RWPE1 (cell line): ENCODE measurements at regions not wholly inside any gene's neighbourhood (a gene's known extent, or its start where the extent isn't known, plus 50 kb on each side); places are given as distances from the start of the nearest gene placed in this dataset.
"Not testable (repeated sequence)": the region's sequence is repeated elsewhere in the genome, so short reads cannot be mapped to it uniquely, and the experiment has no call there.

ENCODE experiments used
- CTCF ChIA-PET: fragments of 350-600 bp; sonication (Branson Sonifier 250); formaldehyde crosslinking; extraction: SDS; loops from one replicate; lab custom pipeline; 2021; lab: Yijun Ruan, JAX
- POLR2A ChIA-PET: fragments of 400-600 bp; formaldehyde crosslinking; extraction: SDS; loops from one replicate; lab custom pipeline; 2020; ENCODE audit warnings: antibody characterized with exemption; ENCODE audit not compliant: low non-redundant PET; lab: Yijun Ruan, JAX
- DNase-seq: peaks from one replicate; pipeline ENCODE4 v3.0.0; 2012; ENCODE audit warnings: low spot score
- H3K27ac ChIP-seq: fragments of 450-650 bp; 2 replicates; pipeline ENCODE4 v1.5.1; 2017
- TF ChIP-seq, protein P1 (sequence below): fragments of 450-650 bp; conservative IDR thresholded peaks from 2 replicates; pipeline ENCODE4 v1.5.1; 2017; ENCODE audit warnings: low read depth, mild to moderate bottlenecking

DNA sequence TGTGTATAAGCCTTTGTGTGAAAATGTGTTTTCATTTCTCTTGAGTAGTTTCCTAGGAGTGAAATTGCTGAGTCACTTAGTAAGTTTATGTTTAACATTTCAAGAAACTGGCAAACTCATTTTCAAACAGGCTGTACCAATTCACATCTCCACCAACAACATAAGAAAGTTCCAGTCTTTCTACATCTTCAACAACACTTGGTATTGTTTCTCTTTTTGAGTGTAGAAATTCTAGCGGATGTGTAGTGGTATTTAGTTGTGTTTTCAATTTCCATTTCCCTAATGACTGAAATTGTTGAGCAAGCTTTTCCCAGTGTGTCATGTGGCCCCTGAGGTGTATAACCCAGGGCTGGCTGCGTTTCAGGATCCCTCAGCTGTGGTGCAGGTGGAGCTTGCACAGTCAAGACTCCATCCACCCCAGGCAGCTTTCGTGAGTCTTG lies 258.5 kb downstream of the PDCD6IP start:
- POLR2A ChIA-PET: no interaction called here
- no peak for DNase-seq
- no peak overlapping the region for H3K27ac ChIP-seq
- TF ChIP-seq, protein P1, sequence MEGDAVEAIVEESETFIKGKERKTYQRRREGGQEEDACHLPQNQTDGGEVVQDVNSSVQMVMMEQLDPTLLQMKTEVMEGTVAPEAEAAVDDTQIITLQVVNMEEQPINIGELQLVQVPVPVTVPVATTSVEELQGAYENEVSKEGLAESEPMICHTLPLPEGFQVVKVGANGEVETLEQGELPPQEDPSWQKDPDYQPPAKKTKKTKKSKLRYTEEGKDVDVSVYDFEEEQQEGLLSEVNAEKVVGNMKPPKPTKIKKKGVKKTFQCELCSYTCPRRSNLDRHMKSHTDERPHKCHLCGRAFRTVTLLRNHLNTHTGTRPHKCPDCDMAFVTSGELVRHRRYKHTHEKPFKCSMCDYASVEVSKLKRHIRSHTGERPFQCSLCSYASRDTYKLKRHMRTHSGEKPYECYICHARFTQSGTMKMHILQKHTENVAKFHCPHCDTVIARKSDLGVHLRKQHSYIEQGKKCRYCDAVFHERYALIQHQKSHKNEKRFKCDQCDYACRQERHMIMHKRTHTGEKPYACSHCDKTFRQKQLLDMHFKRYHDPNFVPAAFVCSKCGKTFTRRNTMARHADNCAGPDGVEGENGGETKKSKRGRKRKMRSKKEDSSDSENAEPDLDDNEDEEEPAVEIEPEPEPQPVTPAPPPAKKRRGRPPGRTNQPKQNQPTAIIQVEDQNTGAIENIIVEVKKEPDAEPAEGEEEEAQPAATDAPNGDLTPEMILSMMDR: no peak
- CTCF ChIA-PET: no interaction called here

DNA sequence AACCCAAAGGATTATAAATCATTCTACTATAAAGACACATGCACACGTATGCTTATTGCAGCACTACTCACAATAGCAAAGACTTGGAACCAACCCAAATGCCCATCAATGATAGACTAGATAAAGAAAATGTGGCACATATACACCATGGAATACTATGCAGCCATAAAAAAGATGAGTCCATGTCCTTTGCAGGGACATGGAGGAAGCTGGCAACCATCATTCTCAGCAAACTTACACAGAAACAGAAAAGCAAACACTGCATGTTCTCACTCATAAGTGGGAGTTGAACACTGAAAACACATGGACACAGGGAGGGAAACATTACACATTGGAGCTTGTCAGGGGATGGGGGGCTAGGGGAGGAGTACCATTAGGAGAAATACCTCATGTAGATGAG lies 262.6 kb downstream of the PDCD6IP start:
- POLR2A ChIA-PET, CTCF ChIA-PET, DNase-seq, H3K27ac ChIP-seq: not testable (repeated sequence)

DNA sequence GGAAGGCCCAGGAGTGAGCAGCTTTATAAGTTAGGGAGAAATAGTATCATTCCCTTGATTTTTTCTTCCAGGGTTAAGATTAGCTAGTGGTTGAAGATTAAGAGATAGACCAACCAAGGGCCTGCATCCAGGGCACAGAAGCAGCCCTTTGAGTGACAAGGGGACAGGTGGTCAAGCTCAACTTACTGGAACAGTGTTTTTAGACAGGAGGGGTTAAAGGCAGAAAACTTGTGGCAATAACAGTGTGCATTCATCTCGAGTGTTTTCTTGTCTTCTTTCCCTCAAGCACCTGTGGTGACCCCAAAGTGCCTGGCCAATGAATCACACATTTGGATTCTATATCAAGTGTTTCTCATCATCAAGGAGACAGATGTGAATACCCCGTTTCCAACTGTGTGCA lies 267.5 kb downstream of the PDCD6IP start:
- H3K27ac ChIP-seq: no peak overlapping the region
- ChIA-PET CTCF (no interaction called here), POLR2A (no interaction called here)
- no peak for DNase-seq
- TF ChIP-seq, protein P1: no peak

DNA sequence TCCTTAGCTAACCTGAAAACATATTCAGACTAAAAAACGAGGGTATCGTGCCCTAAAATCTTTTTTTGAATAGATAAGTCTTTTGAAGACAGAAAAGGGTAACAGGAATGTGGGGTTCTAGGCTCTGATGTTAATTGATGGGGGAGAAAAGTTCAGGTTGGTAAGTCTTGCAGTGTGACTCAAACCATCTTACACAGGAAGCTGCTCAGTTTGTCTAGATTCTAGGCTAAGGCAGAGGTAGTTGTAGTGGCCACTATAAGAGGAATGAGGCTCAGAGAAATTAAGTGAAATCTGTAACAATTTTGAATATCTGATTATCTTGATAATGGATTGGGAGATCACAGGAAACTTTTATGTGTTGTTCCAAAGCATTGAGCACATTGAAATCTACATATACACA lies 267.9 kb downstream of the PDCD6IP start:
- ChIA-PET POLR2A (no interaction called here), CTCF (no interaction called here)
- TF ChIP-seq, protein P1: no peak
- H3K27ac ChIP-seq: no peak overlapping the region
- no peak for DNase-seq

DNA sequence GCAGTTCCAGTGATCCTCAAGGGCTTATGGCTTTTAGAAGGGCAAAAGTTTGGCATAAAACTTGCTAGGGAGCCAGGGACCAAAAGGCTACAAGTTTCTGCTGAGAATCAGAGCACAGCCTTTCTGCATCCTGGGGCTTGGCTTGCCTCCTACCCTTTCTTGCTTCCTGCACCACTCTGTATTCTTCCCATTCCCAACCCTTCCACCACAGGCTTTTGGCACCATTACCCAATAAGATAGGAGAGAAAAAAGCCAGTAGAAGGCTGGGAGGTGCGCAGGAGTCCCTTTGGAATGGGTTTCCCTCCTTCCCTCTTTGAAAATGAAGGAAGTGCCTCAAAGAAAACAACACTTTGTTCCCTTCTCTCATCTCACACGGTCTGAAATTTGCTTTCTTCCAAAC lies 268.6 kb downstream of the PDCD6IP start:
- CTCF ChIA-PET: no interaction called here
- POLR2A ChIA-PET: no interaction called here
- no peak for DNase-seq

DNA sequence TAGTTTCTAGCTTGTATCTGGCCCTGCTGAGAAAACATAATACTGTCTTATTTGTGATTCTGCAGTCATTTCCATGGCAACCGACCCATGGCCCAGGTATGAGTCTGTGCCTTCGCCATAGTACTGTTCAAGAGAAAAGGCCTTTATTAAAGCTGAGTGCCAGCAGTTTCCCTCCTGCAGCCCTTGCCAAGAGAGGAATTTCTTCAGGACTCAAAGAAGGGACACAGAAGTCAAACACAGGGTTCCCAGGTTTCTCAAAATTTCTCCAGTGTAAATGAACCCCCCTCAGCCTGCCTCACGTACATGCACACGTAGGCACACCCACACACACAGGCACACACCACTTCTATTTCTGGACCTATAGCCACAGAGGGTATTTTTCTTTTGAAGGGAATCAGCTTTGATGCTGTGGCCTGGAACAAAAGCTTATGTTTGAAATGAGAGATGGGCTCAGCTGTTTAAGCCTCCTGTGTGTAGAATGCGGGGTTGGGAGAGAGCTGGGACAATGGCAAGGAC lies 269.2 kb downstream of the PDCD6IP start:
- no peak overlapping the region for H3K27ac ChIP-seq
- POLR2A ChIA-PET: no interaction called here
- TF ChIP-seq, protein P1: no peak
- no peak for DNase-seq
- CTCF ChIA-PET: no interaction called here

More for the DNA sequence above, 268.6 kb downstream of the PDCD6IP start:
- no peak overlapping the region for H3K27ac ChIP-seq
- TF ChIP-seq, protein P1: no peak

DNA sequence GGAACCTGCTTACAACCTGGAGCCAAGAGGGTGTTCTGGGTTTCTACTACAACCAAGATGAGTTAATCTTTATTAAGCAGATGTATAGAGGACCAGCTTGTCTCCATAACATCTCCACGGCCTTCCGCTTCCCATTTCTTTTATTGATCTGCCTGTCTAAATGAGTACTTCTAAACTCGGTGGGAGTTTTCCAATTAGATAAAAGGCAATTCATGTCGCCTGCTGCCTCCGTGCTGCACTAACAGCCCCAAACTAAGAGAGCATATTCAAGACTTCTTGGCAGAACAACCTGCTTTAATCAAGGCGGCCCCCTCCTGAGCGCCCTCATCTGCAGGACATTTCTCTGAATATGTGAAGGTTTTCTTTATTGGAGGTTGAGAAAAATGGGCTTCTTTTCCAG lies 270.1 kb downstream of the PDCD6IP start:
- H3K27ac ChIP-seq: no peak overlapping the region
- POLR2A ChIA-PET: no interaction called here
- TF ChIP-seq, protein P1: no peak
- CTCF ChIA-PET: no interaction called here
- DNase-seq: no peak
